GM18505 (cell line): ENCODE measurements at regions not wholly inside any gene's neighbourhood (a gene's known extent, or its start where the extent isn't known, plus 50 kb on each side); places are given as distances from the start of the nearest gene placed in this dataset.

ENCODE experiments used
- ATAC-seq: cut with Tn5 transposase; IDR thresholded peaks from one replicate; pipeline ENCODE4 v1.9.1; 2021; ENCODE audit not compliant: unreplicated experiment
- POLR2A ChIP-seq: IDR thresholded peaks from 4 replicates; pipeline ENCODE4 v1.6.1; 2011; ENCODE audit warnings: borderline replicate concordance; ENCODE audit not compliant: insufficient read depth, insufficient read length; ENCODE audit errors: extremely low read depth

DNA sequence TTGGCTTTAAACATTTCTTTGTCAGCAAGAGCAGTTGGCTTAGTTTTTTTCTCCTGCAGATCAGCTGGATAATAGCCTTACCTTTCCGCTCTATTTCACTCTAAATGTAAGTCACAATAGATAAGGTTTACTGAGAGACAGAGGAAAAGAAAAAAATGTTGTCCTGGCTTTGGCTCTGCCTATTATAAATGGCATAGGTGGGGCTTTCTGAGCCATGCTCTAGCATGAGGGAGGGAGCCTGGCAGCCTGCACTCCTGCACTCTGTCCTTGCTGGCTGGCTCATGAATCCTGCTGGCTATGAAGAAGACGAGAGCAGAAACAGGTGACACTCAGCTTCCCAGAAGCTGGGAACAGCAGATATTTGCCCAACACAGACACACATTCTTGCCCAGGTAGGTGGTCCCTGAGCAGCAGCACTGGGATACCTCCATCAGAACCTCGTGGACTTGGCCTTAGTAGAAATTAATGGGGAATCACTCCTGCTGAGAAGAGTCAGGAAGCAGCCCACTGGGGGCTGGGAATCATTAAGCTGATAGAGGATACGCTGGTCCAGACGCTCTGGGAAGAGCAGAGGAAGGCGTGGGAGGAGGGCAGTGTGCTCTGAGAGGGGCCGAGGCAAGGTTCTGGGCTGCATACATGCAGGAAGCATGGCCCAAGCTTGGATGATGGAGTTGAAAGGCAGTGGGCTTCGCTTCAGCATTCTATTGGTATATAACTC lies 514.4 kb upstream of the HS6ST1 start:
- no peak for ATAC-seq
- no peak for TF ChIP-seq POLR2A

DNA sequence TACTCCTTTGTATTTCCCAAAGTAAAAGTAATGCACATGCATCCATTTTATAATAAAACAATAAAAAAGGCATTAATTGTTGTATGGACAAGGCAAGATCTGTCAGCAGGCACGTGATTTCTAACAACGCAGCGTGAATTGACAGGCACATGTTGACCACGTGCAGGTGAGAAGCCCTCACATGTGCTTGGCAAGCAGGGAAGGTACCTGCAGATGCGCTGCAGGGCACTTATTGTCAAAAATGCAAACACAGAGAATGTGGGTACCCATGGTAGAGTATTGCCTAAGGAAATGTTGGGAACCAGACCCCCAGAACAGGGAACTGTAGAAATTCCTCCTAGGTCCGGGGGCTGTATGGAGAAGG lies 515.0 kb upstream of the HS6ST1 start:
- TF ChIP-seq POLR2A, result no peak
- no peak for ATAC-seq

DNA sequence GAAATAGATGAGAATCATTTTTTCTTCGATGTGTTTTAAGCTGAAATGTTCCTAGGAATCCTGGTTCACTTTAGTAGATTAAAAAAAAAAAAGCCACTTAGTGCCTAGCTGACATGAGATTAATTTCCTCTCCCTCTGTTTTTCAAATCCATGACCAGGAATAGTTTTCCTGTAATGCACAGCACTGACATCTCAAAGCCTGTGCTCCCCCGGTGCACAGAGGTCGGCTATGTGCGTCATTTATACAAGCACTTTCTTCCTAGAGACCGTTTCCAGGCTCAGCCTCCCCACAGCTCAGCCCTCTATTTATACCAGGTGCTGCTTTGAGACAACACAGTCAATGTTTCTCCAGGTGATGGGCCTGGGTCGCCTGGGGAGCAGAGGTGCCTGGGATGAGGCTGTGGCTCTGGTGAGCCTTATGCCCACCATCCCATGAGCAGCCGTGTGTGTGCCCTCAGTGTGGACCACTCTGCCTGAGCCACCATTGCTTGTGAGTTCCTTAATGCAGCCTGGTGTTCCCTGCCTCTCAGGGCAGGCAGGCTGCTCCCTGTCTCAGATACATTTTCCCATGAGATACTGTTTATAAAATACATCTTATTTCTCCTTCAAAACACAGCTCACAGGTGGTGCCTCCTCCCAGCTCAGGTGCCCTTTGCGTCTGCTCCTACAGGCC lies 515.7 kb upstream of the HS6ST1 start:
- no peak for ATAC-seq

DNA sequence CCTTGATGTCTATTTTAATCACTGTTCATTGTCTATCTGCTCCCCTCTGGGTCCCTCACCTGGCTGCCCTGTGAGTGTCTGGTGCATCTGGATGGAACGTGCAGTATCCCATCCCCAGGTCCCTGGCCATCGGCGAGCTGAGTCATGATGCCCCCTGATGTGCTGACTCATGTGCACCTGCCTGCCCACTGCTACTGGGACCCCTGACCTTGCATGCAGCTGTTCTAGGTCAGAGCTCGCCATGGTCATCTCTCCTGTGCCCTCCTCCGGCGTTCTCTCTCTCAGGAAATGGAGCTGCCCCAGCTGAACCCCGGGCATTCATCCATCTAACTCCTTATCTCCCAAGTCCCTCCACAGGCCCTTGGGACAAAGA lies 516.2 kb upstream of the HS6ST1 start:
- no peak for ATAC-seq
- TF ChIP-seq POLR2A, result no peak

More for the DNA sequence above, 515.7 kb upstream of the HS6ST1 start:
- no peak for TF ChIP-seq POLR2A

DNA sequence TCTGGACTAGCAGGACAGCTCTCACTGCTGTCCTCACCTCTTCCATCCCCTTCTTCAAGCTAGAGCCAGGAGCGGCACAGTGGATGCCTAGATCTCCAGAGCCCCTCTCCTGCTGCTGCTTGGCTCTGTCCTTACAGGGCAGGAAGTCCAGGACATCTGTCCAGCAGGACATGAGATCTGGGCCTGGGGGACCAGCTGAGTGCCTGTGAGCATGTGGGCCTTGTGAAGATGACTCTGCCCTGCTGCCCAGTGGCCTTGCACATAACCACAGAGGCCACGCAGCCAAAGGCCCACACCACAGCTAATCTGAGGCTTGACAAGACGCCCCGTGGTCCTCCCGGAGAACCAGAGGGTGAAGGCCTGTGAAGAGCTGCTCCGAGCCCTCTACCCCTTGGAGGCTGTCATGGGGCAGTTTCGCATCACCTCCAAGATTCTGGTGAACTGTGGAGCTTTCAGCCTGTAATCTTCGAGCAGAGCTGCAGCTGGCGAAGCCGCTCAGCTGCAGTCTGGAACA lies 516.7 kb upstream of the HS6ST1 start:
- TF ChIP-seq POLR2A, result no peak
- no peak for ATAC-seq

DNA sequence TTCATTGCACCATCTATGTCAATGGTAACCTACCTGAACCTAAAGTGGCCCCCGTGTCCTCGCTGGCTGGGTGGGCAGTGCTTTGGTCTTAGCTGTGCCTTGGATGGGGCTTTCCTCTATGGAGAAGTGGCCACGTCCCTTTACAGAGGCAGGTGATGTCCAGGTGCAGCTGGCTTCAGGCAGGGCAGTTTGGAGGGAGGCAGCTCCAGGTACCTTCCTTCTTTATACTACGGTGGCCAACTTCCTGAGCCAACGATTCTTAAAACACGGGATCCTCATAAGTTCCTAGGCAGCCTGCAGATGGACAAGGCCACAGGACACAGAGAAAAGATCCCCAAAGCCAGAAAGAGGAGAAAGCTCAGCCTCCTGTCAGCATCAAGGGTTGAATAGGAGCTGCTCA lies 517.3 kb upstream of the HS6ST1 start:
- TF ChIP-seq POLR2A, result no peak
- ATAC-seq, result no peak

DNA sequence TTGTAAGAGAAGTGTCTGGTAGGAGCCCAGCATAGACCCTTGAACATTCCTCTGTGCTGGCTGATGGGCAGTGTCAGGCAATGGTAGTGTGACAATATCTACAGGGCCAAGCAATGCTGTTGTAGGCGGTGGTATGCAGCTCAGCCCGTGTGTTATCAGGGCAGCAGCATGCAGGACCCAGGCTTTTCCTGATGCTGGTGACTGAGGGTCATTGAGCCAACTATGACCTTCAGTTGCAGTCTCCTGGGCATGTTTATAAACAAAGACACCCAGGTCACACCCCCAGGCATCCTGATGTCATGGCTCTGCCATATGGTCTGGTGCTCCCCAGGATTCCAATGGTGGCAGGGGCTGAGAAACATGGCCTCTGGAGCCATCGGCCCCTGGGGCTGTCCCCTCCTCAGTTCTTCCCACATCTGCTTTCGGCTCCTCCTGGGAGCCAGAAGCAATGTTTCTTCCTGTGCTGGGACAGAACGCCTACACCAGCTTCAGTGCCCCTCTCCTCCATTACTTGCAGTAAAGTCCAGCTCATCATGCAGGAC lies 518.0 kb upstream of the HS6ST1 start:
- no peak for ATAC-seq
- no peak for TF ChIP-seq POLR2A

DNA sequence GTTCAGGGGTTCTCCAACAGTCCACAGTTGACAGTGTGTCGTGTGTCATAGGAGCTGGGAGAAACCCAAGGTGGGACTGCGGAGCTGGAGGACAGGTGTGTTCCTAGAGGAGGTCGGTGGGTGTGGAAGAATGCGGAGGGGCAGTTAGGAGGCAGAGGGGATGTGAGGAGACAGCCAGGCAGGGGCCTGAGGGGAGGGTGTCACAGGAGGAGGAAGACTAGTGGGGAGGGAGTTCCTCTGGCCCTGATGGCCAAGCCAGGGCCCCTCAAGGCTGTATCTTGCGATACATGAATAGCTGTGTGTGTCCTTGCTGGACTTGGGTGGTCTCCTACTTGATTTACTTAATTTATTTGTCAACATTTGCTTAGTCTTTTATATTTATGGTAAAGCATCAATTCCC lies 519.6 kb upstream of the HS6ST1 start:
- no peak for ATAC-seq
- no peak for TF ChIP-seq POLR2A

- ATAC-seq, result no peak
- no peak for TF ChIP-seq POLR2A
Measured at GRCh38 chr2:128841803-128842202, 523.1 kb upstream of the HS6ST1 start.

DNA sequence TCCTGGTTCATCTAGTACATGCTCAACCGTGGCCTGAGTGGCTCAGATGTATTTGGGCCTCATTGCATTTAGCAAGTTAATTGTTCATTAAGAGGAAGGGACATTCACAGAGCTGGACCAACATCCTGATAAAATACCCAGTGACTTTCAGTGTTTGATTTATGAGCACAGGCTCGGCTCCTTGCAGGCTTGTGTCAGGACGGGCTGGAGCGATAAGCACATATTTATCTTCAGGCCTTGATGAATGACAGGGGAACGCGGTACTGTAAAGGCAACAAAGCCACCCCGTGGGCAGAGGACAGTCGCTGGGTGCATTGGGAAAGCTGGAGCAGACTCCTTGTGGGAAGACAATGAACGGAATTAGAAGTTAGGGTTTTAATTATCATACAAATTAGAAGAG lies 548.6 kb upstream of the HS6ST1 start:
- TF ChIP-seq POLR2A, result no peak
- no peak for ATAC-seq

DNA sequence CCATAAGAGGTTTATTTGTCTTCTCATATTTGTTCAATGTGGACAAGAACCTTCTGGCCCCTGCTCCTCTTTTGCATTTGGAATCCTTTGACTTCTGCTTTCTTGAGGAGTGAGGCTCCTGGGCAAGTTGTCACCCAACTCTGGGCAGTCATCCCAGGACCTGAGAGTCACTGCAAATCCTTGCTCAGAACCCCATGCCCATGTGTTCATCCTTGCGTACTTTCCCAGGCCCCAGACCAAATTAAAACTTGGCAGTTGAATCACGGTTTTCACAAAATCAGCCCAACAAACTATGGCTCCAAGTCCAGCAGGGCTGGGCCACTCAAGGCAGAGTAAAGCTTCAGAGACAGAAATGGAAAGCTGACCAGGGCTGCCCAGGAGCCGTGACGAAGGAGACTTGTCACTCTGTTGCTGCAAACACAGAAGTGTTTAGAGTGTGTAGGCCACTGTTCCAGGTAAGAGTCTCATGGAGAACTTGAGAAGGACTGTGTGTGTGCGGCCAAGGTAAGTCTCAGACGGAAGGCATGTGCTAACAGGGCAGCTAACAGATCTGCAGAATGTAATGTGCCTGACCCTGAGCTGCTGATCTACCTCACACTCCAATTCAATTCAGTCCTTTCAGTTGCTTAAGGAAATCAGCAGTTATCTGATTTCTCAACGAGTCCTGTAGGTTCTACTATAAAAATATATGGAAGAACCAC lies 549.4 kb upstream of the HS6ST1 start:
- ATAC-seq, result no peak
- no peak for TF ChIP-seq POLR2A

GRCh38 chr2:128868686-128869551 lies 550.3 kb upstream of the HS6ST1 start:
- TF ChIP-seq POLR2A, result no peak
- ATAC-seq, result no peak

DNA sequence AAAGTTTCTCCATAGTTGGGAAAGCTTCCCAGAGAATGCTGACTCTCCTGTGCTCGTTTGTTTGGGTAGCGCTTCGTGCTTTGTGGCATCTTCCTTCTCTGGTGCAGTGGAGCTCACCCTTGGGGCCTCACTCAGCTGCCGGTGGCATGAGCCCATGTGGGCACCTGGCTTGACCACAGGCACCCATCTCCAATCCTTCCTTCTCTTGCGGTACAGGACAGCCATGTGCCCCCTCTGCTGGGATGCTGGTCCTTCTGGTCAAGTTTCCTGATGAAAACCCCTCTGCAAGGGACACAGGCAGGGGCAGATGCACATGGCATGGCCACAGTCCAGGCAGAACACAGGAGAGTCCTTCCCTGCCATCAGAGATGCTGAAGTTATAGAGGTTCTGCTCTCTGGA lies 555.9 kb upstream of the HS6ST1 start:
- no peak for TF ChIP-seq POLR2A
- no peak for ATAC-seq
